ENCODE measurements at regions not wholly inside any gene's neighbourhood (a gene's known extent, or its start where the extent isn't known, plus 50 kb on each side); places are given as distances from the start of the nearest gene placed in this dataset.

GRCh38 chr9:20199111-20199510, 410.3 kb upstream of the SLC24A2 start:
- no peak for DNase-seq (ENCODE audit: low spot score)

DNA sequence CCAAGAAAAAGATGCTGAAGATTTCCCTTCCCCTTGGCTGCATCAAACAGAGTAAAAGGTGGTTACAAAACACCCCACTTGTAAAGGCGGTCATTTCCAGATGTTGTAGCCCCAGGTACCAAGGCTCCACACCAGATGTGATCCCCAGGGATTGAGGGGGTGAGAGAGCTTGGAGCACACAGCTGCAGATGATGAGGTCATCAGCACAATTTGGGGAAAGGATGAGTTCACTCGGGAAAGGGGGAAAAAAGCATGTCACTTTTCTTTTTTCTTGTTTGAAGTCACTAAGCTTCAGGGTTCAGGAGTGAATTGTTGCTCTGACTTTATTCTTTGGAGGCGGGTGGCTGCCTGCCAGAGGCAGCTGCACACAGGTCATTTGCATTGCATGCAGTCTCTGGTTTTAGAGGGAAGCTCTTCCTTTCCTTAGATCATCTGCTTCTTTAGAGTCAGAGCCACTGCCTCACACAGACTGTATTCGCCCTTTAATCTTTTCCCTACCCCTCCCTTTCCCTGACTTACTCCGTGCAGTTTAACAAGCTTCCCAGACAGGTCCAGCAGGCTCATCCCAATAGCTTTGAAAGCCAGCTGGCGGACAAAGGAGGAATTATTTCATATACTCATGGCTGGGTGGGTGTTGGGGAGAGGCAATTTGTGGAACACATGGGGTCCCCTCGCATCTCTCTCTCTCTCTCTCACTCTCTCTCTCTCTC, 409.3 kb upstream of the SLC24A2 start:
- no peak for DNase-seq (ENCODE audit: low spot score)

GRCh38 chr9:20191228-20191840, 402.5 kb upstream of the SLC24A2 start:
- no peak for DNase-seq (ENCODE audit: low spot score)

DNA sequence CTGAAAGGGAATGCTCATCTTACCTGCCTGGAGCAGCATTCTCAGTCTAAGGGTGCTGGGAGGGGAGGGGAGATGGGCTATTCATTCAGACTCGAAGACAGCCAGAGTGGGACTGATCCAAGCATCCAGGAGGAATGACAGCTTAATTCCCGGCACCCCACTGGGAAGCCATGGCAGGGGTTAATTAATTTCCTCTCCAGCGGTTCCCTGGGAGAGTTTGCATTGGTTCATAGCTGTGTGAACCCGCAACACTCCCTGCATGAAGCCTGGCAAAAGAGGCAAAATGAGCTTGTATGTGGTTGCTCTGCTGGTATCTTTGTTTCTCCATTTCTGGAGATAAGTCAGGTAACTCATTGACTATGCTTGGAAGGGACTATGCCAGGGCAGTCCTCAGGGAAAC, 401.0 kb upstream of the SLC24A2 start:
- no peak for DNase-seq (ENCODE audit: low spot score)

DNA sequence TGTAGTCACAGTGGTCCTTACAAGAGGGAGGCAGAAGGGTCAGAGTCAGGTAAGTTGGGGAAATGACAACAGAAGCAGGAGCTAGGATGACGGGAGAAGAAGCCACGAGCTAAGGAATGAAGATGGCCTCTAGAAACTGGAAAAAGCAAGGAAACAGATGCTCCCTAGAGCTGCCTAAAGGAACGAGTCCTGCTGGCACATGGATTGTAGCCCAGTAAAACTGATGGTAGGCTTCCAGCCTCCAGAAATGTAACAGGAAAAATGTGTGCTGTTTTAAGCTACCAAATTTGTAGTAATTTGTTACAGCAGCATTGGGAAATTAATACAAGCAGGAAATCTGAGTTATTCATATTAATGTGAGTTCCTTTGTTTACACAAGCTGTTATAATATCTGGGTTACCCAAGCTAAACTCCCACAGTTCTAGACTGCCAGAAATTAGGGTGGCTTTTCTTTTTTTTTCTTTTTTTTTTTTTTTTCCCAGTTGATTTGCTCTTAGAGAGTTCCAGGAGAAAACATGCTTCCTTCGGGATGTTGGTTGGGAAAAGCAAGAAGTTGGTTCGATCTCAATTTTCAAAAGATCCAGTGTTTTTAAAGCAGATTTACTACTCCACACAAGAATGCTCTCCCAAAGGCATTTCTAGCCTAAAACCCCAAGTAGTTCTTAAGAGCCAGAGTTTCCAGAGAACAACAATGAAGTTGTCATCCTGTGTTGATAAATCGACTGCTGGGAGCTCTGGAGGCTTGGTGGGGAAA, 400.0 kb upstream of the SLC24A2 start:
- no peak for DNase-seq (ENCODE audit: low spot score)

- DNase-seq (ENCODE audit: low spot score), result no peak
These were observed 398.5 kb upstream of the SLC24A2 start for GRCh38 chr9:20187318-20187717.

GRCh38 chr9:20186823-20187222, 398.0 kb upstream of the SLC24A2 start:
- DNase-seq (ENCODE audit: low spot score), result no peak

- no peak for DNase-seq (ENCODE audit: low spot score)
These were observed 397.4 kb upstream of the SLC24A2 start for GRCh38 chr9:20186231-20186630.

- DNase-seq (ENCODE audit: low spot score), result no peak
These were observed 395.7 kb upstream of the SLC24A2 start for GRCh38 chr9:20184541-20184940.

DNA sequence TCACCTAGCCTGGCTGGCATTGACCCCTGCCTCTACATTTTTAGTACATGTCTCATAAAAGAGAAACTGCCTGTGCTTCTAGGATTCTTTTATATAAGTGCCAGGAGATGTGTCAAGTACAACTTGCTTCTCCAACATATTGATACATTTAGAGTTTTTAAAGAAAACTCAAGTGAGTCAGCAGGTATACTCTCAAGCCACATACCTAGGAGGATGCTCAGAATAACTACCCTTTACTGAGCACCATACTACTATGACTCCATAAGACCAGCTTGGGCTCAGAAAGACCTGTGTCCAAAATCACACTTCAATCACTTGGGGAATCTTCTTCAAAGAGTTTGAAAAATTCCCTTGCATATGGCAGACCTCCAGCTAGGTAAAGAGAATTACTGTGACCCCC, 389.8 kb upstream of the SLC24A2 start:
- no peak for DNase-seq (ENCODE audit: low spot score)

DNA sequence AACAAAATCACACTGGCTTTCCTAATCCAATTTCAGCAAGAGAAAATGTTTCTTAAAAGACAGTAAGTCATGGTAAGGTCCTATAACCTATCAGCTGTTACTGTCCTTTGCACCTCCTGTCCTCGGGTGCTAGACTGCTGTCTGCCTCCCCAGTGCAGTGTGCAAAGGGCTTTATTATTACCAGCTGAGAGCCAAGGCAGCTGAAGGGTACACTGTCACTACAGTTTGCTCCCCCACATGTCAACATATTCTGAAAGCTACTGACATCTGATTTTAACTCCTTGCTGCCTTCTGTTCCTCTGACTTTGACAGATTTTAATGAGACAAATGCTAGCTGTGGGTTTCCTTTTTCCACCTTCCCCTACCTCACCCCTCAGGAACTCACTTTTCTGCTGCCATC, 389.4 kb upstream of the SLC24A2 start:
- DNase-seq (ENCODE audit: low spot score), result no peak

GRCh38 chr9:20170122-20170521, 381.3 kb upstream of the SLC24A2 start:
- no peak for DNase-seq (ENCODE audit: low spot score)

DNA sequence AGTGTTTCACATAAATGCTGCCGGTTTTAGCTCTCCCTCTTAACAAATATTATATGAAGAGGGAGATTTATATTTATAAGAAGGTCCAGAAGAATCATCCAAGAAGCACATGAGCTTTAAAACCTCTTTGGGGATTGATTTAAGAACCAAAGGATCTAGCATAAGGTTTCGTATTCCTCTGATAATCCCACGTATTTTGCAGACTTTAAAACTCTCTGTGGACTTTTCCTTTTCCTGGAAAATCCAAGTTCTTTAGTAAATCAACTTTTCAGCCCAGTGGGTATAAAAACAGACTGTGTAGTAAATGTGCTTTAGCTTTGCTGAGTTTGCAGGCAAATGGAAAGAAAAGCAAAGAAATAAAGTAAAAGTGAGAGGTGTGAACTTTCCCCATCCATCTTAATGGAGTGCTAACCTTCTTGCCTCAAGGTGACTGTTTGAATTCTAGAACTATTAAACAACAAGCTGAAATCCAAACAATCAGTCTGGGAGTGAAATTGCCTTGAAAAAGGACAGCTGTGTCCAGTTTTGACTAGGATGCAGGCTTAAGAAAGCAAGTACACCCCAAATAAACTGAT, 363.4 kb upstream of the SLC24A2 start:
- no peak for DNase-seq (ENCODE audit: low spot score)

DNA sequence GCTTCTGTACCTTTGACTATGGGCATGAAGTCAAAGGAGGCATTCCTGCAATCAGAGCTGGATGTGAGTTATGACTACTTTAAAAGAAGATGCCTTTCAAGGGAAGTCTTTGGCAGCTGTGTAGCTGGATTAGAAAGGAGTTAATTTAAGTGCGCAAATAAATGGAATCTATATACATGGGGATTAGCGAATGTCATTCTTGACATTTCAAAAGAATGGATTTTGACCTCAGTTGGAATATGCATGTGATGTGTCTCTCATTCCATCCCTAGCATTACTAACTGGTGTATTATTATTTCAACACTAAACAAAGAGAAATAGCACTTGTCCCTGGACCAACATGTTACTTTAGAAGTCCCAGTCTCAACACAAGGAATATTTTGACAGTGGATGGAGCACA, 359.6 kb upstream of the SLC24A2 start:
- no peak for DNase-seq (ENCODE audit: low spot score)

- DNase-seq (ENCODE audit: low spot score), result no peak
These were observed 355.4 kb upstream of the SLC24A2 start for GRCh38 chr9:20144197-20144596.

DNA sequence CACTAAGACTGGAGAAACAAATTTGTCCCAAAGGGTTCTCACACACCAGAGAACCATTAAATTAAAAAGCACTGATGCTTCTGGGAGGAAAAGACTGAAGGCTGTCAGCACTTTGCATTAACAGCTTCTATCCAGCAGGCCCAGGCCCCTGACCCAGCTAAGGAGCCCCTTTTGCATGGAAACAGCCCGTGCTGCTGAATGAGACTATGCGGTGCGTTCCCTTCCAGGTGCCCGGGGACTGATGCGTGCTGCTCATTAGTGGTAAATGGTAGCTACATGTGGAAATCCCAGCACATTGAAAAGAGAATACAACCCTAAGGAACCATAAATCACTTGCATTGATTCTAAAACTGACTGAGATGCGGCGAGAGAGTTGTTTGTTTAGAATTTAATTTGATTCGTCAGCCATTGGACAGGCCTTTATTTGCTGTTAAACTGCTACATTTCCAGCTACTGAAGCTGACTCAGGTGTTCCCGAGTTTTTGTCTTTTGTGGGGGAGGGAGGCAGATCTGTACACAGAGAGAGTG, 351.0 kb upstream of the SLC24A2 start:
- DNase-seq (ENCODE audit: low spot score), result no peak

DNA sequence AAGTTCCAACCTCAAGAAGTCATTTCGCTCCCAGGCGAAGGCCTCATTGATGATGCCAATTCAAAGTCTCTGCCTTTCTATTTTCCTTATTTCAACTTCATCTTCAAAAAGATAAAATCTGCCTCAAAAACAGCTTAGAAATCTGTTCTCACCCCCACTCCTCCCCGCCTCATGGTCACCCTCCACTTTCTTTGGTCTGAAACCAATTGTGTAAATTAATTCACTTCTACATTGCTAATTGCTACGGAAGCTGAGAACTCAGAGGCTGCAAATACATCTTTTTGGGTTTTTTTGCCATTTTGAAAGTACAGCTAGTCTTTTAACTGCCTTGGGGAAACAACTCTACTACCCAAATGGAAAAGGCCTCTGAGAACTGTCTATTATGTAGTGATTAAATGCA, 350.0 kb upstream of the SLC24A2 start:
- no peak for DNase-seq (ENCODE audit: low spot score)

DNA sequence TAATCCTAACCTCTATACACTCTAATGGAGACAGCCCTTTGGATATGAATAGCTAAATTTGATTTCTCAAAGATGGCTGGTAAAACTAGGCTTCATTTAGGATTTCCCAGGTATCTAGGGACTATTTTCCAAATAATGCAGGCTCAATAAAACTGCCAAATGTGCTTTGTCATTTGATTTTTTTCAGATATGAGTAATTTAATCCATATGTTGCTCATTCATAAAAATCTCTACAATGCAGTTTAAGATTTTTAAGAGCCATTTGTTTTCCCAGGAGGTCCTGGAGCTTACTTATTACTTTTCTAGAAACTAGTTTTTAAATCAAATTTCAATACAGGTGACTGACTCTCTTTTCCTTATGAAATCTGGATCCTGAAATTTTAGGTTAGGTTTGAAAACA, 349.3 kb upstream of the SLC24A2 start:
- no peak for DNase-seq (ENCODE audit: low spot score)

DNA sequence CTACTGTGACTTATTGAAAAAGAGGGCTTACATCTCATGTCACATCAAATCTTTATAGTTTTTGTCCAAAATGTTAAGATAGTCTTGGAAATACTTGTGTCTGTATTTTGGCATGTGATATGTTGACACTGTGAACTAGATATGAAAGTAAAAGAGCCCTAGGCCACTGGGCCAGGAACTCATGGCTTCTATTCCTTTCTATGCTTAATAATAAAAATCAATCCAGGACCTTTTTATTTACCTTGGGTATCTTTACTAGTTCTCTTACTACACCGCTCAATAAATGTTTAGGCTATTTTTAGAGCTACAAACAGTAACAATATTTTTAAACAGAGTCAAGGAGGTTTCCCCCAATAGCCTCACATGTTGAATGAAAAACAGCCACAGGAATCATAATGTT, 348.6 kb upstream of the SLC24A2 start:
- no peak for DNase-seq (ENCODE audit: low spot score)

DNA sequence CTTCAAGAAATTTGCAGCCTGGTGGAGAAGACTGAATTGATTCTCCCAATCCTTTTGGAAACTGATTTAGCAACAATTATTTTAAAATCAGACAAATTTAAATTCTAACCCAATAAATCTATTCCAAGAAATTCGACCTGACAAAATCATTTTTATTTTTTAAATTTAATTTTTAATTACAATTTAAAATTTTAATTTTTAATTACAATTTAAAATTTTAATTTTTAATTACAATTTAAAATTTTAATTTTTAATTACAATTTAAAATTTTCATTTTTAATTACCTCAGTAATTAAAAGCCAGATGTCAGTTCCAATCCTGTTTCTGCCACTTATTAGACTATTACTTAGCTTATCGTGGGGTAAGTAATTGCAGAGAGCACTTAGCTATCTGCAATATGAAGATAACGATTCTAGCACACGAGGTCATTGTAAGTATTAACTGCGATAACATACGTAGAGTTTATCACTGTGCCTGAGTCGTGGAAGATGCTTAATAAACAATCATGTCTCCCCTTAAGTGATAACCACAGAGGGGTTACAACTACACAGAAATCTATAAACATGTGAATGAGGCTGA, 346.4 kb upstream of the SLC24A2 start:
- DNase-seq (ENCODE audit: low spot score), result no peak

GRCh38 chr9:20125727-20126126, 336.9 kb upstream of the SLC24A2 start:
- DNase-seq (ENCODE audit: low spot score), result no peak

DNA sequence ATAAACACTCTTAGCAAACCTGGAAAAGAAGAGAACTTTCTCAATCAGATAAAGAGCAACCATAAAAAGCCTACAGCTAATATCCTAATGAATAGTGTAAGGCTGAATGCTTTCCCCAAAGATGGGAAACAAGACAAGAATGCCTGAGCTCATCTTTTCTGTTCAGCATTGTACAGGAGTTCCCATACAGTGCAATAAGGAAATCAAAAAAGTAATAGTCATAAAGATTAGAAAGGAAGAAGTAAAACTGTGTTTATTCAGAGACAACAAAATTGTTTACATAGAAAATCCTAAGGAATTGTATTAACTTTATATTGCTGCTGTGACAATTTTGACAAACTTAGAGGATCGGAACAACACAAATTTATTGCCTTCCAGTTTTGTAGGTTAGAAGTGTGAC, 330.7 kb upstream of the SLC24A2 start:
- no peak for DNase-seq (ENCODE audit: low spot score)

Data from SK-N-DZ (cell line).